WERI-Rb-1 (cell line): ENCODE measurements at regions not wholly inside any gene's neighbourhood (a gene's known extent, or its start where the extent isn't known, plus 50 kb on each side); places are given as distances from the start of the nearest gene placed in this dataset.
A peak's percentile ranks its signal among the peaks of the same experiment; 100 is the strongest.

ENCODE experiments used
- DNase-seq: peaks from one replicate; pipeline ENCODE4 v3.0.0-alpha.2; 2020
- H3K27ac ChIP-seq: fragments of 250-450 bp; sonication (Bioruptor Pico); 2 replicates; pipeline ENCODE4 v1.5.1; 2020; ENCODE audit warnings: mild to moderate bottlenecking, moderate library complexity
- H3K27me3 ChIP-seq: fragments of 250-450 bp; sonication (Bioruptor Pico); 2 replicates; pipeline ENCODE4 v1.5.1; 2021; ENCODE audit warnings: mild to moderate bottlenecking, low read depth, moderate library complexity; ENCODE audit not compliant: insufficient read depth, severe bottlenecking
- H3K36me3 ChIP-seq: fragments of 250-450 bp; sonication (Bioruptor Pico); 2 replicates; pipeline ENCODE4 v1.5.1; 2020; ENCODE audit warnings: mild to moderate bottlenecking, moderate library complexity
- H3K4me3 ChIP-seq: 2 replicates; pipeline ENCODE4 v1.5.1; 2011; ENCODE audit warnings: low read depth, mild to moderate bottlenecking, control low read depth, low read length
- H3K9me3 ChIP-seq: fragments of 250-450 bp; sonication (Bioruptor Pico); 2 replicates; pipeline ENCODE4 v1.5.1; 2021; ENCODE audit warnings: mild to moderate bottlenecking, moderate library complexity; ENCODE audit not compliant: severe bottlenecking
- CTCF ChIP-seq: IDR thresholded peaks from 2 replicates; pipeline ENCODE4 v1.5.1; 2011; ENCODE audit warnings: low read depth, mild to moderate bottlenecking, control low read depth, inconsistent platforms, low read length

DNA sequence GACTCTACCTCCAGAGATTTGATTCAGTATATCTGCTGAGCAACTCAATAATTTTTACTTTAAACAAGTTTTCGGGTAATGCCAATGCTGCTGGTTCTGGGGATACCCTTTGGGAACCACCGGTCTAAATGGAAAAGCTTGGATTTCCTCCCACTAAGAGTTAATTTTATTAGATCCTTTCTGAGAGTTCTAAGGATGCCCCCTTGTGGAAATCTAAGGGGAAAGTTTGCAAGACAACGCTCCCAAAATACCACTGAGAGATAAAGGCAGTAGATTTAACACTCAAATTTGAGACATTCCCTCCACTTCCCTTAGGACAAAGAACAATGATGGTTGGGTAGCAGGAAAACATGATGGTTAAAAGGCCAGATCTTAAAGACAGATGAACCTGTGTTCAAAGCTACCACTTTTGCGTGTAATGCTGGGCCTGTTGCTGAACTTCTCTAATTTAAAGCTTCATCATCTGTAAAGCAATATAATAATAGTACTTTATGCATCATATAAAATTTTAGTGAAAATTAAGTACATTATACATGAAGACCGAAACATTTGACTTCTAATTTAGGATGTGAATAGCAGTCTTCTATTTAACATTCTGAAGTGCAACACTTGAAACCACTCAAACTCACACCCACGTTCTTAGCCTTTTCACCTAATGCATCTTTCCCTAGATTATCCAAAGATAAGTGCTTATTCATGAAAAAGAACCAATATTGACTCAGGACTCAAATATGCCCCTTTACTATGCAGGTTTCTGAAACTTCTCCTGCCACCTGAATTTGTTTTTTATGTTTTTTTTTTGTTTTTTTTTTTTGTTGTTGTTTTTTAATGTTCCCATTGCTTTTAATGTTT lies 110.1 kb upstream of the LUZP2 start:
- H3K9me3 ChIP-seq: no peaks in the 10 kb centered on the region
- H3K27me3 ChIP-seq: peaks cover 3% of the 10 kb centered on the region
- TF ChIP-seq CTCF: 0 out of 2 replicates have a peak, but pooled peaks have one; percentile 24
- DNase-seq: no peak
- H3K4me3 ChIP-seq: no peak overlapping the region
- no peaks in the 10 kb centered on the region for H3K36me3 ChIP-seq
- no peak overlapping the region for H3K27ac ChIP-seq

DNA sequence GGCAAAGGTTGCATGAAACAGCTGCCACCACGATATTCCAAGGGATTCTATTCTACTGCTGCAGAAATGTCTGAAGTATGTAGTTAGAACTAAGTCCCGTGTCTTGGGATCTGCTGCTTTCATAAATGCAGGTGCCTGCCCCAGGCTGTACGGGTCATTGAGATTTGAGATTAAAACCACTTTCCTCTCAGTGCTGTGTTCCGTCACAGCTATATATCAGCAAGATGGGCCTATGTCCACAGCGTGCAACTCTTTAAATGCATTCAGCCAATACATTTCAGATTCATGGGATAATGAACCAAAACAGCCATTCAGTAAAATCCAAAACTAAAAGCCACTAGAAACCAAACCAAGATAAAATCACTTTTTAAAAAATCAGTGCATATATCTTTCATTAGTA lies 107.3 kb upstream of the LUZP2 start:
- Histone ChIP-seq H3K27ac (no peak overlapping the region), H3K4me3 (no peak overlapping the region), H3K9me3 (no peaks in the 10 kb centered on the region), H3K36me3 (no peaks in the 10 kb centered on the region), H3K27me3 (no peaks in the 10 kb centered on the region)
- no peak for DNase-seq
- no peak for TF ChIP-seq CTCF

DNA sequence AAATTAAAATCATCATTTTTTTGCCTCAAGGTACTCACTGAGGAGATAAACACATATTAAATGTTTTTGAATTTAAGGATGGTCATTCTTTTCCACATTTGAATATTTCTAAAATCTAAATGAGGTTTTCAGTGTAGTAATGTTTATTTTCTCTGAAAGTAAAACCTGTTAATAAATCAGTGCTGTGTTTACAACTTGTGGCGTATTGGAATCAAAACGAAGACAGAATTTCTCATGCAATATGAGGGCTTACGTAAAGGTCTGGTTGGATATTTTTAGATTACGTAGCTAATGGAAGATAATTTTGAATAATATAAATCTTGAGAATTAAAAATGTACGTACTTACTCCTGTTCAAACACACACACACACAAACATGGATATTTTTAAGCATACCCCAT lies 106.8 kb upstream of the LUZP2 start:
- DNase-seq: no peak
- Histone ChIP-seq H3K27ac (no peak overlapping the region), H3K9me3 (no peaks in the 10 kb centered on the region), H3K27me3 (no peaks in the 10 kb centered on the region), H3K36me3 (no peaks in the 10 kb centered on the region), H3K4me3 (no peak overlapping the region)
- TF ChIP-seq CTCF: no peak

GRCh38 chr11:24390762-24391161 lies 106.1 kb upstream of the LUZP2 start:
- Histone ChIP-seq H3K27ac (no peak overlapping the region), H3K4me3 (no peak overlapping the region), H3K36me3 (no peaks in the 10 kb centered on the region), H3K27me3 (no peaks in the 10 kb centered on the region), H3K9me3 (no peaks in the 10 kb centered on the region)
- no peak for DNase-seq
- no peak for TF ChIP-seq CTCF

GRCh38 chr11:24391167-24391566 lies 105.7 kb upstream of the LUZP2 start:
- H3K36me3 ChIP-seq: no peaks in the 10 kb centered on the region
- H3K27ac ChIP-seq: no peak overlapping the region
- TF ChIP-seq CTCF: no peak
- no peak for DNase-seq
- no peak overlapping the region for H3K4me3 ChIP-seq
- no peaks in the 10 kb centered on the region for H3K27me3 ChIP-seq
- H3K9me3 ChIP-seq: no peaks in the 10 kb centered on the region
